Kidney (tissue), 13 donors: ENCODE measurements at regions not wholly inside any gene's neighbourhood (a gene's known extent, or its start where the extent isn't known, plus 50 kb on each side); places are given as distances from the start of the nearest gene placed in this dataset.

Experiments used
- DNase-seq, 5 donors: peaks; one replicate each; pipeline ENCODE4 v3.0.0-alpha.2; 2013 to 2020
- FAIRE-seq: peaks from 2 replicates; lab custom pipeline; 2012; peaks lifted over from hg19 to GRCh38; lab: Jason Lieb, UNC
- H3K27ac ChIP-seq, 2 donors: one replicate each; pipeline ENCODE4 v1.7.0; 2013; ENCODE audit warnings: low read depth in 2 of 2, low read length in 2 of 2, inconsistent platforms in 1 of 2
- H3K27me3 ChIP-seq: one replicate; pipeline ENCODE4 v1.7.1; 2013; ENCODE audit warnings: low read length, inconsistent platforms; ENCODE audit not compliant: control insufficient read depth, insufficient read depth
- H3K36me3 ChIP-seq, 3 donors: one replicate each; pipeline versions ENCODE4 v1.7.0 to v1.7.1; 2013; ENCODE audit warnings: low read length in 3 of 3, control low read depth in 1 of 3, inconsistent platforms in 1 of 3; ENCODE audit not compliant: insufficient read depth in 3 of 3, control insufficient read depth in 2 of 3
- H3K4me1 ChIP-seq, 3 donors: one replicate each; pipeline versions ENCODE4 v1.7.0 to v1.7.1; 2013; ENCODE audit warnings: low read length in 3 of 3, inconsistent platforms in 1 of 3, low read depth in 1 of 3; ENCODE audit not compliant: control insufficient read depth in 2 of 3, insufficient read depth in 2 of 3
- H3K4me3 ChIP-seq, 3 donors: one replicate each; pipeline versions ENCODE4 v1.7.0 to v1.8.1; 2013; ENCODE audit warnings: low read length in 3 of 3, control low read depth in 1 of 3, inconsistent platforms in 1 of 3
- H3K9ac ChIP-seq, 3 donors: one replicate each; pipeline versions ENCODE4 v1.7.0 to v1.7.1; 2013; ENCODE audit warnings: low read length in 3 of 3, control low read depth in 1 of 3, inconsistent platforms in 1 of 3
- H3K9me3 ChIP-seq, 3 donors: one replicate each; pipeline versions ENCODE4 v1.7.0 to v1.7.1; 2013; ENCODE audit warnings: low read length in 3 of 3, control low read depth in 1 of 3, inconsistent platforms in 1 of 3; ENCODE audit not compliant: control insufficient read depth in 2 of 3, insufficient read depth in 1 of 3
- CTCF ChIP-seq: IDR thresholded peaks from 3 replicates; pipeline ENCODE4 v1.5.1; 2012; ENCODE audit warnings: mild to moderate bottlenecking, moderate library complexity, borderline replicate concordance; ENCODE audit not compliant: insufficient read depth; ENCODE audit errors: extremely low read depth
- intact Hi-C: fragments of 100-400 bp; cut with DNase I; formaldehyde crosslinking; loops from one replicate; pipeline ENCODE4 v1.11.1; 2022
- donor health status: control.
- donor health status: control.
- donor health status: control.
- donor health status: control.
- donor health status: control.
- donor health status: DM: yes; HTN: yes; CAD: no.
- donor health status: Normal renal cell carcinoma (clear cell type).

- Histone ChIP-seq H3K9me3 (peaks cover 0 to 3% (median 0%) of the 10 kb centered on the region in 3 donors), H3K4me1 (no peaks in the 10 kb centered on the region), H3K9ac (no peak overlapping the region), H3K27me3 (no peaks in the 10 kb centered on the region), H3K36me3 (no peaks in the 10 kb centered on the region), H3K27ac (no peak overlapping the region), H3K4me3 (no peak overlapping the region)
- DNase-seq: no peak
- no peak for FAIRE-seq
- TF ChIP-seq CTCF: no peak
- intact Hi-C loops: no loop called here
Measured at GRCh38 chr1:29497395-29498125, 261.2 kb downstream of the PTPRU start.

- Histone ChIP-seq H3K36me3 (no peaks in the 10 kb centered on the region), H3K27me3 (no peaks in the 10 kb centered on the region), H3K4me3 (no peak overlapping the region), H3K9me3 (peaks cover 0 to 3% (median 0%) of the 10 kb centered on the region in 3 donors), H3K9ac (no peak overlapping the region), H3K27ac (no peak overlapping the region), H3K4me1 (no peaks in the 10 kb centered on the region)
- no peak for FAIRE-seq
- TF ChIP-seq CTCF: no peak
- no peak for DNase-seq
- intact Hi-C loops: no loop called here
Measured at GRCh38 chr1:29496701-29497100, 260.4 kb downstream of the PTPRU start.

DNA sequence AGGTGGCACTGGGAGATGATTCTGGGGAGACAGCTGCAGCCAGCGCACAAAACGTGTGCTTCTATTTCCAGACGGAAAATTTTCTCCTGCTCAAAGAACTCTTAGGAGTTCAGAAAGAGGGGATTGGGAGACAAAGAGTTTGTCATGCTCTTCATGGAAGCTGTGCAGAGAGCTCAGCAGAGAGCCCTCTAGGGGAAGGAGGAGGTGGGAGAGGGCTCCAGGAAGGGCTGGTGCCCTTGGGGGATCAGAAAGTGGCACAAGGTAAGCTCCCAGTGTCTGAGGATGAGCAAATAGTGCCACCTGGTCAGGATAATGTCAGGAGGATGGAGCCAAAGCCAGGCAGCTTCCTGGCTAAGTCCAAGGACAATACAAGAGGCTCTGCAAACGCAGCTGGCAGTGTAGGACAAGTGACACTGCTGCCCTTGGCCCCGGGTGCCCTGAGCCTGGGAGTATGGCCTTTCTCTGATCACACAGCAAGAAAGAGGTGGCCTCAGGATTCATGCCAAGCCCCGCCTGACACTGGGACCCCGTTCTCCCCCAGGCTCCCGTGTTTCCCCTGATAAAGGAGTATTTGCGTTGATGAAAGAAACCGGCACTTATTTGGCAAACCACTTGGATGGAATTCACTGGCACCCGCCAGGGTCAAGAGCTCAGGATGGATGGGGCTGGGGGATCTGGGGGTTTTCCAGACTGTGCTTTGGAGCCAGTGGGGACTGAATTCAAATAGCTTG lies 254.0 kb downstream of the PTPRU start:
- FAIRE-seq: no peak
- Histone ChIP-seq H3K4me1 (no peaks in the 10 kb centered on the region), H3K36me3 (no peaks in the 10 kb centered on the region), H3K9ac (no peak overlapping the region), H3K27me3 (no peaks in the 10 kb centered on the region), H3K9me3 (no peaks in the 10 kb centered on the region), H3K27ac (no peak overlapping the region), H3K4me3 (no peak overlapping the region)
- DNase-seq: no peak
- intact Hi-C loops: no loop called here
- no peak for TF ChIP-seq CTCF
